HG02623 (cell line): ENCODE measurements at regions not wholly inside any gene's neighbourhood (a gene's known extent, or its start where the extent isn't known, plus 50 kb on each side); places are given as distances from the start of the nearest gene placed in this dataset.
"Not testable (repeated sequence)": the region's sequence is repeated elsewhere in the genome, so short reads cannot be mapped to it uniquely, and the experiment has no call there.

Experiments
- ATAC-seq: cut with Tn5 transposase; IDR thresholded peaks from one replicate; pipeline ENCODE4 v1.9.1; 2021; ENCODE audit warnings: moderate library complexity; ENCODE audit not compliant: unreplicated experiment

DNA sequence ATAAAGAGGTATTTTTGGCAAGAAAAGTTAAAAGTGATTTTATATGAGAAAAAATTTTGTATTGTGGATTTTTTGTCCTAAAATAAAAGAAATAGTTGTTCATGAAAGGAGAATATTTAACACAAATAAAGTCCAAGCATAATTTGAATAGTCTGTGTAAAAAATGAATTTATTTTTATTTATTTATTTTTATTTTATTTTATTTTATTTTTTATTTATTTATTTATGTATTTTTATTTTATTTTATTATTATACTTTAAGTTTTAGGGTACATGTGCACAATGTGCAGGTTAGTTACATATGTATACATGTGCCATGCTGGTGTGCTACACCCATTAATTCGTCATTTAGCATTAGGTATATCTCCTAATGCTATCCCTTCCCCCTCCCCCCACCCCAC, 948.9 kb upstream of the ADGRB3 start:
- ATAC-seq, result not testable (repeated sequence)

DNA sequence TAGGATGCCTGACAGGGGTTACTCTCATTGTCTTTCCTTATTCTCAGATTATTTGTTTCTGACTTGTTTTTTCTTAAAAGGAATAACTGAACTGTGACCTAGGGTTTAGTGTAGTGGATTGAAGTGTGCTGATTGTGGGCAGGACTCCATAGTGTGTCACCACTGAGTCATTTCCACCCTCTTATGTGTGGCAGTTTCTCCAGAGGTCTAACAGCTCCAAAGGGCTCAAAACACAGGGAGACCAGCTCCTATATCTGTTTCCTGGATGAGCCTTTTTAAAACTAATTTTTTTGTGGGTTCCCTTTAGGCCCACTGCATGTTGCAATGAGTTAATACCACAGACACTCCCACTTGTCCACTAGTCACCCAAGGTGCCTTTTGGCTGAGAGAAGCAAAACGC, 951.1 kb upstream of the ADGRB3 start:
- ATAC-seq, result no peak

GRCh38 chr6:67680297-67680932, 954.7 kb upstream of the ADGRB3 start:
- no peak for ATAC-seq

DNA sequence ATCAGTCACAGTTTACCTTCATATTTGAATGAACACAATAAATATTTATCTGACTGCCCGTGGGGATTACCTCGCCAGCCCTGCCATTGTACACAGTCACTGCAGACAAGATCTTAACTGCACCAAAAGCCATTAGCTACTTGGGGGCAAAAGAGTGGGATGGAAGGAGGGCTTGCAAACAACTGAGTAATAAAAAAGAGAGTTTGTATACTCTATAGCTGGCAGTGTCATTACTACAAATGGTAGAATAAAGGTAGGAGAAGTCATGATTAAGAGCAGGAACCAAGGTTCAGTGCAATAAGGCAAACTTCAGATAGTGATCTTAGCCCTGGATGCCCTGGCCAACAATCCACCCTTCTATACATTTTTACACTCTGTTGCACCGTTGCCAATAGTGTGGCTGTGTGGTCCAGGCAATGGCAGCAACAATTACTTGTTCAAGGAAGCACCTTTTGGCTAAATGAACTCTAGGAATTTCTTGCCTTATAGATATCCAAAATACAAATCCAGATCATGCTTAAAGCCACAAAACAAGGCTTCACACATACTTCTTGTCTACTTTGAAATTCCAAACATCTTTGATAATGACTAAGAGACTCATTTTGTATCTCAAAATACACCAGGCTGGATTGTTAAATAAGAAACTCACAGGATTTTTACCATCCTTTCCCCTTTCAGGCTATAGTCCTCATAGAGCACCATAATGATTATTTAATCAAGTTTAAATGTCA, 955.4 kb upstream of the ADGRB3 start:
- ATAC-seq, result no peak

GRCh38 chr6:67676892-67677291, 958.2 kb upstream of the ADGRB3 start:
- no peak for ATAC-seq

DNA sequence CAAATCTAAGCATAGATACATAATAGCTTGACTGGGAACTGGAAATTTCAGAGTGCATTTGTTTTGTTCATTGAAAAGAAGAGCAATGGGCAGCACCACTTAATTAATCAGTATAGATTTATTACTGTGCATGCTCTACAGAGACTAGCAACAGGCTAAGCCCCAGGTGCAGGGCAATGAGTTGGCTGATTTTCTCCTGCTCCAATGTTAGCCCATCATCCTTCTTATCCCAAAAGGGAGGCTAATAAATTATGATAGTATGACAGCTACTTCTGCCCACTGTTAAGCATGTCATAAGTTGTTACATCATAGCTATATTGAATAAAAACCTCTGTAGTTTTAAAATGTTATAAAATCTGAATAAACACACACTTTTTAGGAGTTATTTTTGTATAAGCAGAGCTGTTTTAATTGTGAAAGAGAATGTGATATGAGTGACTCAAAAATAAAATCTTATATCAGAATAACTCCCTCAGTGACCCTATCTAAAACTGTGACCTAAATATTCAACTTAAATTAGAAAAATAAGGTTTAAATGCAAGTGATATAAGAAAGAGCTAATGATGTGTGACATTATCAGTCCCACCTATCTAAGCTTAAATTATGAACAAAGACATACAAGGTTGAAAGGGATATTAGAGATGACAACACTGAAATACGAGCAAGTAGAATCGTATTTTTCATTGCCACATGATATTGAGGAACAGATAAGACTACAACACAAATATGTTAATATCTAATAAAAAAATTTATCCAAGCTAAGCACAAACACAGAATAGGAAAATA, 967.3 kb upstream of the ADGRB3 start:
- ATAC-seq, result no peak

DNA sequence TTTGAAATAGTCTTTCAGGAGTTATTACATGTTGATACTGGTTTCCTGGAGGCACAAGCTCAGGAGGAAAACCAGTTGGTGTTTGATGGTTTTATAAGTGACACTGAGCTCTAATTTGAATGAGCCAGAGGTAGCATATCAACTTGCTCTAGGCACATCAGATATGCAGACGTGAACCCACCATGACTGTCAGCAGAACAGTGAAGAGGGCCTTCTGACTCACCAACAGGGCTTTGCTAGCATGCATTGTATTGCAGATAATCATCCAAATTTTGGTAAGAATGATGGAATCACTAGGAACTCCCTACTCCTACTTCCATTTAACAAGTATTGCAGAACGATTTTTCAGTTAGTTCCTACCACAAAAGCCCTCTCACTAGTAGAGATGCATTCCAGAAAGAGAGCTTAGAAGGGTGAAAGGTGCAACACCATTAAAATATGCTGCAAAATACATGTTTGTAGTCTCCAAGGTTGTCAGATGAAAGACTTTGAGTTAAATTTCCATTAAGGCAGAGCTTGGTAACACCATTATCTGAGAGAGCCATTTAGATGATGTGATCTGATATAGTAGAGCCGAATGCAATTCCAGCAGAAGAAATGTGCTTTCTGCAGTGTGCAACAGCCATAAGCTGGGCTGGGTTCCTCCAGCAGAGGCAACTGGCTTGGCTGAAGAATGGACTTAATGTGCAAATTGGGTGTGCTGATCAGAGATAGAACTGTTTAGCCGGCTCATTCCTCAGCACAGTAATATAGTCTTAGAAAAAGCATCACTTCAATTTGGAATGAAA, 968.7 kb upstream of the ADGRB3 start:
- no peak for ATAC-seq

- ATAC-seq, result no peak
These were observed 970.1 kb upstream of the ADGRB3 start for GRCh38 chr6:67664942-67665341.

DNA sequence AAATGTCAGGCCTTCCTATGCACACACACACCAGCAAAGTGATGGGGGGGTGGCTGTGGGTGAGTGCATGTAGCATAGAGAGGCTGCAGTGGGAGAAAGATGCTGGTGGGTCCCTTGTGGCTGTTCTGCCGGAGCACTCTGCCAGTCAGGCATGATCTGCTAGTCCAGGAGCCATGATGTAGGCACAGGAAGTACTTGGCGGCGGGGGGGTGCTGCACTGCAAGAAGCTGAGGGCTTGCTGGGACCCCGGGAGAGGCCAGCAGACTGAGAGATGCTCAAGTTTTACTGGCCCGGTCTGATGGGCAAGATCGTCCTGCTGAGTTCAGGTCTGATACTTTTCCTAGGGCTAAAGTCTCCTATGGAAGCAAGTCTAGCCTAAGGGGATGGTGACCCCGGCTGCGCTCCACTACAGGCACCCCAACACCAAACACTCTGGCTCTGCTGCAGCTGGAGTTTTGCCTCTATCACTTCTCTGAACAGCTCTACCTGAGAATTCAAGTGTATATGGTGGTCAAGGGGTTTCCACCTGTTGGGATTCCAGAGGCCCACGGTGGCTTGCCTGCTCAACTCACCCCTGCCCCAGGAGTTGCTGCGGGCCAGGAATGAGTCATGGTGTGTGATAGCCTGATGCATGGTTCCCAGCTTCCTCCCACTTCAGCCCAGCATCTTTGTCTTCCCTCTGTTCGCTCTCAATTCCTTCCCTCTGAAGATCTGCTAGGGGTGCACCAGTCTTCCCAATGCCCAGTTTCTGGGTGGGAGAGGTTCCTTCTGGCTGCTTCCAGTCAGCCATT, 971.8 kb upstream of the ADGRB3 start:
- no peak for ATAC-seq

- no peak for ATAC-seq
These were observed 981.5 kb upstream of the ADGRB3 start for GRCh38 chr6:67653561-67653960.

GRCh38 chr6:67646550-67646949, 988.5 kb upstream of the ADGRB3 start:
- ATAC-seq, result no peak

- ATAC-seq, result no peak
These were observed 991.8 kb upstream of the ADGRB3 start for GRCh38 chr6:67643281-67643680.

GRCh38 chr6:67642582-67642981, 992.5 kb upstream of the ADGRB3 start:
- no peak for ATAC-seq

DNA sequence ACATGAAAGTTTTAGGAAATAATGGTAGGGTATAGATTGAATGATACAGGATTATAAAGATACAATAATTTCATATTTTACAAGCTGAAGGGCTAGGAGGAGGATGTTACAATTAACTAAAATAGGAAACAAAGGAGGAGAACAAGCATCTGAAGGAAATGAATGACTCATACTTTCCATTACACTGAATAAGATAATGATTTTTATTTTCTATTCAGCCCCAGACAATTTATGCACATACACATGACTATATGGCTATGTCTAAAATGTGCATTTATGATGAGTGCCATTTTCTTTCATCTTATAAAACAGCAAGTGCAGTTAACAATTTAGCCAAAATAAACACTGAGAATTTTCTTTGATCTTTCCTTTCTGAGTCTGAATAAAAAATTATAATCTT, 994.6 kb upstream of the ADGRB3 start:
- ATAC-seq, result no peak

DNA sequence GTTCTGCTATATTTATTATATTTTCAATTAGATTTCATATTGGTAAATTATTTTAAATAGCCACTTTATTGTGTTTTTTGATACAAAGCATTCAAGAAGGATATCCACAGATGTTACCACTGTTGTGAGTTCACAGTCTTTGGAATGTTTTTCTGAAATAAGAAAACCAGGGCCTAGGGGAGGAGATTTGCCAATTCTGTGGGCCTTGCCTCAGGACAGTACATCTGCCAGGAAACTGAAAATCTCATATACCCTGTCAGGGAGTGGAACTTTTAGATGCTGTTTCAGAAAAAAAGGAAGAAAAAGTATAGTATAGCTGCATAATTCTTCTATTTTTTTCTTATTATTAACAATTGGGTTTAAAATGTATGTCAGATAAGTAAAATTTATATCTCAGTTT, 995.9 kb upstream of the ADGRB3 start:
- no peak for ATAC-seq

- no peak for ATAC-seq
These were observed 1000.9 kb upstream of the ADGRB3 start for GRCh38 chr6:67634199-67634598.

- no peak for ATAC-seq
These were observed 1002.0 kb upstream of the ADGRB3 start for GRCh38 chr6:67633058-67633457.

- ATAC-seq, result no peak
These were observed 1004.9 kb upstream of the ADGRB3 start for GRCh38 chr6:67630146-67630545.

DNA sequence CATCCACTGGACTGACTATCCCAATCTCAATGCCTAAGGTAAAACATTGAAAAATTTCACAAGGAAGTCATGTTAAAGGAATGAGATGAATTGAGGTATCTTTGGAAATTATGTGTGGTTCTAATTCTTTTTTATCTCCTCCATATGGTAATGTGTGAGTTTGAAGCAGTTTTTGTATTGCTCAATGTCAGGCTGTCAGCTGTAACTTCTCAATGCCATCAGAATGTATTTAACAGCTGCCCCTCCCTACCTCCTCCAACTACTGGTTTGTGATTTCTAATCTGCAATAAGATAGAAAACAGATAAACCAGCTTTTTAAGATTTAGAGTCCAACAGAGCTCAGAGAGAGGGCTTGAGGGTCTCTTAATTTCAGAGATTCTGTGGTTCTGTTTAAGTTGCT, 1005.8 kb upstream of the ADGRB3 start:
- ATAC-seq, result no peak

DNA sequence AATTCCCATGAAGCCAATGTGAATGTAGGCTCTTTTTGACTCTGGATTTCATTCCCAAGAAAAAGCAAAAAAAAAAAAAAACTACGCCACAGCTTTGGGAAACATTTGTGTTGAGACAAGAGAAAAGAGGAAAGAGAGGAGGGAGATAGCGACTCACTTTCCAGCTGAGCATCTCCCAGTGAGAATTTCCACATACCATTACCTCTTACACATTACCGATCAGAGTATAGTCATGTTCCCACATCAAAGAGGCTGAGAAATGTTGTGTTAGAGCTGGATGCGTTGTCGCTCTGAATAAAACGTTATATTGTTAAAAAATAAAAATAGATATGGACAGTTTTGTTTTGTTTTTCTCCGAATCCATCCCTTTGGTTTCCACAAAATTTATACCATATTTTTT, 1019.3 kb upstream of the ADGRB3 start:
- no peak for ATAC-seq
